ENCODE measurements at regions not wholly inside any gene's neighbourhood (a gene's known extent, or its start where the extent isn't known, plus 50 kb on each side); places are given as distances from the start of the nearest gene placed in this dataset.

DNA sequence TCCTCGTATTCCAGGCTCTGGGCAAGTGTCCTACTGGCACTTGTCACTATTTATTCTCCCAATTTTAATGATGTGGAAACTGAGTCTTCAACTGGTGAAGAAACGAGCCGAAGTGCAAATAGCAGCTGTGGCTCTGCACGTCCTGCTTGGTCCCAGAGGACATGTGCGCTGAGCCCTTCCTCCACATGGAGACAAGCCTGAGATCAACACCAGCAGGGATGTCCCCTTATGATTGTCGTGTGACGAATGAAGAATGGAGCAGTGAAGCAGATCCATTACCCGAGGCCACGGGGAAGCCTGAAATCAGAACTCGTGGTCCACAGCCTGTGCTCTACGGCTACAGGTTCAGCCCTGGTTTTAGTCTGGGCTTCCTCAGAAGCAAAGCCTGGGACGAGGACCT lies 61.0 kb downstream of the FOXL1 start:
- TF ChIP-seq, protein P1, sequence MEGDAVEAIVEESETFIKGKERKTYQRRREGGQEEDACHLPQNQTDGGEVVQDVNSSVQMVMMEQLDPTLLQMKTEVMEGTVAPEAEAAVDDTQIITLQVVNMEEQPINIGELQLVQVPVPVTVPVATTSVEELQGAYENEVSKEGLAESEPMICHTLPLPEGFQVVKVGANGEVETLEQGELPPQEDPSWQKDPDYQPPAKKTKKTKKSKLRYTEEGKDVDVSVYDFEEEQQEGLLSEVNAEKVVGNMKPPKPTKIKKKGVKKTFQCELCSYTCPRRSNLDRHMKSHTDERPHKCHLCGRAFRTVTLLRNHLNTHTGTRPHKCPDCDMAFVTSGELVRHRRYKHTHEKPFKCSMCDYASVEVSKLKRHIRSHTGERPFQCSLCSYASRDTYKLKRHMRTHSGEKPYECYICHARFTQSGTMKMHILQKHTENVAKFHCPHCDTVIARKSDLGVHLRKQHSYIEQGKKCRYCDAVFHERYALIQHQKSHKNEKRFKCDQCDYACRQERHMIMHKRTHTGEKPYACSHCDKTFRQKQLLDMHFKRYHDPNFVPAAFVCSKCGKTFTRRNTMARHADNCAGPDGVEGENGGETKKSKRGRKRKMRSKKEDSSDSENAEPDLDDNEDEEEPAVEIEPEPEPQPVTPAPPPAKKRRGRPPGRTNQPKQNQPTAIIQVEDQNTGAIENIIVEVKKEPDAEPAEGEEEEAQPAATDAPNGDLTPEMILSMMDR (conservative IDR thresholded peaks at IDR 0.05; ENCODE audit: low read depth, low read length), result no peak
- no peak overlapping the region for H3K4me3 ChIP-seq (ENCODE audit: low read length)
- no peak for DNase-seq (ENCODE audit: low read depth)

DNA sequence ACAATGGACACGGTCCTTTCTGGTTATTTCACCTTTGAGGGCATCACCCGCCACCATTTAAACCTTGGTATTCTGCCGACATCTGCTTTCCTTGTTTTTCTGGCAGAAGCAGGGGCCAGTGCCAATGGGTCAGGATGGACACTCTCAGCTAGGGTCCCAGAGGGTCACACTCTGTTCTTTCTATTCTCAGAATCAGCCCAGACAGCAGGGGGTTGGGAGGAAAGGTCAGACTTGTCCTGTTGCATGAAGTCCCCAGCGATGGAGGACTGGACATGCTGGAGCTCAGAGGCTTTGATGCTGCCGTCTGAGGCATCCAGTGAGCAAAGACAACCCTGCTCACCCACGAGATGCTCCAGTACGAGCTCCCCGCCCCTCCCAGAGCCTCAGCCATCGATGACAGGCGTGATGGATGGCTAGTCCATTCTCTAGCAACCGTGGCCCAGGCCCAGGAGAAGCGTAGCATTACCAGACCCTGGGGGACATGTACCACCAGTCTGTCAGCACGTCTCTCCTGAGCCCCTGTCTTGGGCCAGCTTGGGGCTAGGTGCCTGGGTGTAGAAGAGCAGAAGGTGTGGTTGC lies 62.0 kb downstream of the FOXL1 start:
- H3K4me3 ChIP-seq (ENCODE audit: low read length), result no peak overlapping the region
- no peak for DNase-seq (ENCODE audit: low read depth)
- TF ChIP-seq, protein P1 (conservative IDR thresholded peaks at IDR 0.05; ENCODE audit: low read depth, low read length), result no peak

DNA sequence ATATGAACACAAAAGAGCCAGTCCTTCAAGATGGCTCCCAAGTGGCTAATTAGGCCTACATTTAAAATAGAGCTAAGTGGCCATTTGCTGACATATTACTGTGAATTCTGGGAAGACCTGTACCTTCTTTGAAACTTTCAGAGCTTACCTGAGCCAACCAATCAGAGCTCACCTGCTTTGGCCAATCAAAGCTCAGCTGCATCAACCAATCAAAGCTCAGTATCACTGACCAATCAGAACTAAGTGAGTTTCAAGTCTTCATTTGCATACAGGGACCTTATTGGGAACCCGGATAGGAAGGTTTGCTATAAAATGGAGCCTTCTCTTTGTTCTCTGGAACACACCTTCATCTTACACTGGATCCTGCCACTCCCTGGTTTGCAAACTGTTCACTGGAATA lies 63.7 kb downstream of the FOXL1 start:
- TF ChIP-seq, protein P1 (conservative IDR thresholded peaks at IDR 0.05; ENCODE audit: low read depth, low read length), result no peak
- no peak for DNase-seq (ENCODE audit: low read depth)
- no peak overlapping the region for H3K4me3 ChIP-seq (ENCODE audit: low read length)

DNA sequence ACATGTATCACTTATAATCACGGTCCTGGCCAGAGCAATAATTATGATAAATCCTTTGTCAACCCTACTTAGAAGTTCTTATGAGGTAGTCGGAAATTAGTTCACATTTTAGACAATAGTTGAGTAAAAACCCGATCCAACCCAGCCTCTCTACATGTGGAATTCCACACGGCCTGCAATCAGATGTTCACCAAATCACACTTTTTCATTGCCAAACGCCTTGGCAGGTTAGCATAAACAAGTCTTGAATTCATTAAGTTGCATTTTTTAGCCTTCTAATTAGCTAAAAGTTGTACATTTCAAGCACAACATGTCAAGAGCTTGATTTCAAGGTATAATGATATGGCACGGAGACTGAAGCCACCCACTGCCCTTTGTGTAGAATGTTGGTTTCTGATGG lies 65.3 kb downstream of the FOXL1 start:
- no peak for DNase-seq (ENCODE audit: low read depth)
- TF ChIP-seq, protein P1 (conservative IDR thresholded peaks at IDR 0.05; ENCODE audit: low read depth, low read length), result no peak
- no peak overlapping the region for H3K4me3 ChIP-seq (ENCODE audit: low read length)

DNA sequence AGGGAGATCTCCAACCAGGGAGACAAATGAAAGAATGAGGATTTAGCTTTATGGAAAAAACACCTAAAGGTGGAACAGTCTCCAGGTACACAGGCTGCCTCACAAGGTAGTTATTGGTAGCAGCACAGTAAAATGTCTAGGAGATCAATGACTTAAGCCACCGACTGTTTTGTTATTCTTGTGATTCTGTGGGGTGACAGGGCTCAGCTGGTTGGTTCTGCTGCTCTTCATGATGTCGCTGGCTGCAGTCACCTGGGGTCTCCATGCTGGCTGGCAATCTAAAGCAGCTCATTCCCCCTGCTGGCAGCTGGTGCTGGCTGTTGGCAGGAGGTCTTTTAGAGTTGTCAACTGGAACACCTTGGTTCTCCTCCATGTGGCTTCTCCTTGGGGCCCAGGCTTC lies 69.2 kb downstream of the FOXL1 start:
- no peak overlapping the region for H3K4me3 ChIP-seq (ENCODE audit: low read length)
- TF ChIP-seq, protein P1 (conservative IDR thresholded peaks at IDR 0.05; ENCODE audit: low read depth, low read length), result no peak
- no peak for DNase-seq (ENCODE audit: low read depth)

DNA sequence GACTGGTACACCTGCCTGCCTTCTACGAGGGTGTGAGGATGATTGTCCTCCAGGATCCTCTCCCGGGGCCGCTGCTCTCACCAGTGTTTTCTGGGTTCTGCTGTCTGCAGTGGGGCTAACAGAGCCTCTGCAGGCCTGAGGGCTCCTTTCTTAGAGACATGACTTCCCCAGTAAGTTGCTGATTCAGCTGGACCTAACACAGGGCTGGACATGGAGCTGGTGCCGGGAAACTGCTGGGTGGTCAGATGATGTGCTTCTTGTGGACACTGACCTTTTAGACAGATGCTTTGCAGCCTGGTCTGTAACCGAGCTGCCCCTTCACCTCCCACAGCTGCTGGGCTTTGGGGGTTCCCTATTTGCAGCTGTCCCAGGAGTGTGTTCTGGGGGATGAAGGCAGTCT lies 71.5 kb downstream of the FOXL1 start:
- TF ChIP-seq, protein P1 (conservative IDR thresholded peaks at IDR 0.05; ENCODE audit: low read depth, low read length), result no peak
- H3K4me3 ChIP-seq (ENCODE audit: low read length), result no peak overlapping the region
- no peak for DNase-seq (ENCODE audit: low read depth)

DNA sequence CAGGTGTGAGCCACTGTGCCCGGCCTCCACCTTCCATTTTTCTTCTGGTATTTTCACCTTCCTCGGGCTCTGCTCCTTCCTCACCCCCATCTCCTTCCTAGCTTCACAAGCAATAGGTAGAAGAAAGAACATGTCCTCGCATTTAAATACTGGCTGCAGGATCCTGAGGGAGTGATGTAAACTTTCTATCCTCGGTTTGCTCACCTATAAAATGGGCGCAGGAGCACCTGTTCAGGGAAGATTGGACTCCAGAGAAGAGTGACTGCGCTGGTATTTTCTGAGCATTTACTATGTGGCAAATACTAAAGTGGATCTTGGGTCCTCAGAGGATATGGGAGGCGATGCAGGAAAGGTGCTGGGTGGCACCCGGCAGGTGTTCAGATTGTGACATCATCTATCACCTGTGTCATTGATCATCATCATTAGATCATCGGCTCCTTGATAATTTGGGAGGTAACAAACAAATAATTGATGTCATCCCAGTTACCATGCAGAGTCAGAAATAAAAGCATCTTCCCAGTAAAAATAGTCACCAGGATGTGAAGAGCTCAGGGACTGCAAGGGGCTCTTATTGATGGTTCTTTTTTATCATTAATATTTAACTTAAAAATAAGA lies 72.8 kb downstream of the FOXL1 start:
- no peak for DNase-seq (ENCODE audit: low read depth)
- no peak overlapping the region for H3K4me3 ChIP-seq (ENCODE audit: low read length)
- TF ChIP-seq, protein P1 (conservative IDR thresholded peaks at IDR 0.05; ENCODE audit: low read depth, low read length), result no peak
